ENCODE measurements at regions not wholly inside any gene's neighbourhood (a gene's known extent, or its start where the extent isn't known, plus 50 kb on each side); places are given as distances from the start of the nearest gene placed in this dataset.

GRCh38 chr9:81848472-81848871 is 79.8 kb upstream of the SPATA31D4 start:
- no peak for DNase-seq

GRCh38 chr9:81849631-81850259 is 78.5 kb upstream of the SPATA31D4 start:
- no peak for DNase-seq

DNA sequence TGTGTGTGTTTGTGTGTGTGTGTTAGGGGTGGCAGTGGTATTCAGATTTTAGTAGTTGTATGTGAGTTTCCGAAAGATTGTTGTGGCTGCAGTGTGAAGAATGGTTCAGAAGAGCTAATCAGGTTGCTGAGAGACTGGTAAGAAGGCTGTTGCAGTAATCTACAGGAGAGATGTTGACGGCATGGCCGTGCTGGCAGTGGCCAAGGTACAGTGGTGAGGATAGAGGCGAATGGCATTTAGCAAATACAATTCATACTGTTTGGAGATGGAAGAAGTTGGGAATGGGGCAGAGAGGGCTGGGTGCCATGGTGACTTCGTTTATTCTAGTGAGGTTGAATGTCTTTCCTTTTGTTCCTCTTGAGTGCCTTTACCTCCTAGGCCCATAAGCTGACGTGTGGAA is 77.5 kb upstream of the SPATA31D4 start:
- DNase-seq: no peak

- DNase-seq: no peak
Observed at GRCh38 chr9:81851340-81851739, 76.9 kb upstream of the SPATA31D4 start.

GRCh38 chr9:81852820-81853219 is 75.4 kb upstream of the SPATA31D4 start:
- DNase-seq: no peak

GRCh38 chr9:81855538-81855937 is 72.7 kb upstream of the SPATA31D4 start:
- no peak for DNase-seq

- DNase-seq: no peak
Observed at GRCh38 chr9:81858657-81859430, 69.4 kb upstream of the SPATA31D4 start.

DNA sequence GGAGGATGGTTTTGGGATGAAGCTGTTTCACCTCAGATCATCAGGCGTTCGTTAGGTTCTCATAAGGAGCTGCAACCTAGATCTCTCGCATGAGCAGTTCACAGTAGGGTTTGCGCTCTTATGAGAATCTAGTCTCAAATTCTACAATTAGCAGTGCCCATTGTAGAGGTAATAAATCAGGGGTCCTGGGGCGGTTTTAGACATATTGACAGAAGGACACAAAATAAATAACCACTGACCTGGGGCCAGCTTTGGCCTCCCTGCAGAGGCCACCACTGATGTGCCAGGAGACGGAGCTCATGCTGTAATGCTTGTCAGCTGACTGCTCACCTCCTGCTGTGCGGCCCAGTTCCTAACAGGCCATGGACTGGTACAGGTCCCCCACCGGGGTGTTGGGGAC is 67.6 kb upstream of the SPATA31D4 start:
- DNase-seq: no peak

DNA sequence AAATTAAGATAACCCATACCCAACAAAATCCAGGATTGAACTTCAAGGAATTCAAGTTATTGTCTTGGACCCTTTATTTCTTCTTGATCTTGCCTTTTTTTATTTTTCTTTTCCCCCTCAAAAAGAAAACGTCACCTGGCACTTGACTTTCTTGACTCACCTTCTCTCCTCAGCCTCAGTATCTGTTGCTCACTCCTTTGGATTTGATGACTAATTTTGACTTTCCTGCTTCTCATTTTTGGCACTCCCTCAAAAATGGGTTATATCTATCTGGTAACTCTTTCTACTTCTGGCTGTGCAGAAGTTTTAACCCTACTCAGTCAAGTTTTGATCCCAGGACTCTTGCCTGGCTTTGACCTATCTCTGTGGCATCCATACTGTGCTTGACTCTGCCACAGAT is 66.6 kb upstream of the SPATA31D4 start:
- no peak for DNase-seq

GRCh38 chr9:81868145-81868544 is 60.1 kb upstream of the SPATA31D4 start:
- no peak for DNase-seq

DNA sequence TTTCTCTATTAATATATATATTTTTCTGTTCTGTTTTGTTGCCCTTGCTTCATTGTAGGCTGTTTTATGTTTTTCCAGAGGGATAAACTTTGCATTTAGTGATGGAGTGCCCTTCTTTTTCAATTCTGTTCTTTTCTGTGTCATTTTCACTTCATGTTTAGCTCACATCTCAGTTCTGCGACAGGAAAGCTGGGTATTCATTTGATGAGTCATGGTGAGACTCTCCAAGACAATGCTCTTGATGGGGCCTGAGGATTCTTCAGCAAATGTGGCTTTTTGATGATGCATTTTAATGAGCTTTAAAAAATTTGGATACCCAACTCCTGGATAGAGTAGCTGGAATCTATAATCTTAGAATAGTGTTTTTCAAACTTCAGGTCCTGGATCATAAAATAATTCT is 56.5 kb upstream of the SPATA31D4 start:
- no peak for DNase-seq

DNA sequence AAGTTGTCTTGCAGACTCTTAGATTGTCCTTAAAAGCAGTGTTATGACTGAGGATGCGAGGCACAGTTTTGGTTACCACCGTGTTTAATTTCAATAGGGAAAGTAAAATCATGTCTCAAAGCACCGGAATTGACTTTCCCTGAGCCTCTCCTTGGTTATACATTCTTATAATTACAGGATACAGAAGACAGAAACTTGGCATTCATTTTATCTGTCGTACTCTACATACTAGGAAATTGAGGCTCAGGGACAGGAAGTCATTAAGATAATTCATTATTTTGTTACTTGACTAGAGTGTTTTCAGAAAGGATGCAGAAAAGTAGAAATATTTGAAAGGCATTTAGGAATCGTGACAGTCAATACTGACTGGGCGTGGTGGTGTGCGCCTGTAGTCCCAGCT is 54.0 kb upstream of the SPATA31D4 start:
- DNase-seq: no peak

GRCh38 chr9:81874931-81875330 is 53.3 kb upstream of the SPATA31D4 start:
- DNase-seq: no peak

DNA sequence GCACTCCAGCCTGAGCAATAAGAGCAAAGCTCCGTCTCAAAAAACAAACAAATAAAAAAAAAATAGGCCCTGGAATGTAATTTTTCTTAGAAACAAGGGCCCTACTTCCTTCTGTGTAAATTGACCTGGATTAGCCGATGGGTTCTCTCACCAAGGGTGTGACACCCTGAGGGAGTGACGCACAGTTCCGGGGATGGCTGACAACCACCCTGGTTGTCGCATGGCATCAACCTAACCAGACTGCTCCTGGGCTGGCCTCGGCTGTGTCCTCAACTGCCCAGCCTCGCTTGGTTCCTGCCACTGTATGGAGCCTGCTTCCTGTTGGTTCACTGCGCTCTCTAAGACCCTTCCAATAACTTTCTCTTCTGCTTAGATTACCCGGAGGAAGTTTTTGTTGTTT is 51.2 kb upstream of the SPATA31D4 start:
- DNase-seq: no peak

Data from CD4-positive, alpha-beta T cell treated with Interleukin-4 for 4 hours (primary cell).